ENCODE measurements at regions not wholly inside any gene's neighbourhood (a gene's known extent, or its start where the extent isn't known, plus 50 kb on each side); places are given as distances from the start of the nearest gene placed in this dataset.

- no peak for TF ChIP-seq ZNF609 (CRISPR knock-in tag; IDR thresholded peaks at IDR 0.05; ENCODE audit: borderline replicate concordance)
- TF ChIP-seq ZNF263 (CRISPR knock-in tag; IDR thresholded peaks at IDR 0.05) = no peak
- no peak for TF ChIP-seq CENPX (CRISPR knock-in tag; IDR thresholded peaks at IDR 0.05)
- TF ChIP-seq ZNF280D (CRISPR knock-in tag; IDR thresholded peaks at IDR 0.05) = no peak
- TF ChIP-seq SKI (IDR thresholded peaks at IDR 0.05; ENCODE audit: partially characterized antibody) = no peak
- TF ChIP-seq ZNF510 (CRISPR knock-in tag; IDR thresholded peaks at IDR 0.05; ENCODE audit: low read depth) = no peak
These were observed 187.7 kb downstream of the RAP2A start (continued) for GRCh38 chr13:97621631-97622030.
